ENCODE measurements at regions not wholly inside any gene's neighbourhood (a gene's known extent, or its start where the extent isn't known, plus 50 kb on each side); places are given as distances from the start of the nearest gene placed in this dataset.

- TF ChIP-seq CTCF (IDR thresholded peaks at IDR 0.05) (no peak), POLR2A (IDR thresholded peaks at IDR 0.05) (no peak)
Measured at GRCh38 chr7:21352540-21353387, 75.1 kb upstream of the SP4 start.
